Stimulated activated memory B cell treated with anti-CD40 and anti-IgM and Interleukin-4, amounts not matched to agents 10 μg/mL and 1 μg/mL and 100 μg/mL, for 72 hours (primary cell): ENCODE measurements at regions not wholly inside any gene's neighbourhood (a gene's known extent, or its start where the extent isn't known, plus 50 kb on each side); places are given as distances from the start of the nearest gene placed in this dataset.
"Not testable (repeated sequence)": the region's sequence is repeated elsewhere in the genome, so short reads cannot be mapped to it uniquely, and the experiment has no call there.

Experiments
- ATAC-seq: fragments of 150-1000 bp; cut with Tn5 transposase; 2 replicates; pipeline ENCODE4 v1.10.0; 2021
- H3K27ac Mint-ChIP-seq: one replicate; pipeline ENCODE4 v1.8.0; 2022; ENCODE audit warnings: mild to moderate bottlenecking, mixed read lengths
- H3K27me3 Mint-ChIP-seq: one replicate; pipeline ENCODE4 v1.8.0; 2022; ENCODE audit warnings: mixed read lengths
- H3K36me3 Mint-ChIP-seq: one replicate; pipeline ENCODE4 v1.8.0; 2022; ENCODE audit warnings: mixed read lengths
- H3K4me1 Mint-ChIP-seq: one replicate; pipeline ENCODE4 v1.8.0; 2022; ENCODE audit warnings: mixed read lengths
- H3K4me3 Mint-ChIP-seq: one replicate; pipeline ENCODE4 v1.8.0; 2022; ENCODE audit warnings: mild to moderate bottlenecking, moderate library complexity, mixed read lengths
- H3K9me3 Mint-ChIP-seq: one replicate; pipeline ENCODE4 v1.8.0; 2022; ENCODE audit warnings: mixed read lengths

DNA sequence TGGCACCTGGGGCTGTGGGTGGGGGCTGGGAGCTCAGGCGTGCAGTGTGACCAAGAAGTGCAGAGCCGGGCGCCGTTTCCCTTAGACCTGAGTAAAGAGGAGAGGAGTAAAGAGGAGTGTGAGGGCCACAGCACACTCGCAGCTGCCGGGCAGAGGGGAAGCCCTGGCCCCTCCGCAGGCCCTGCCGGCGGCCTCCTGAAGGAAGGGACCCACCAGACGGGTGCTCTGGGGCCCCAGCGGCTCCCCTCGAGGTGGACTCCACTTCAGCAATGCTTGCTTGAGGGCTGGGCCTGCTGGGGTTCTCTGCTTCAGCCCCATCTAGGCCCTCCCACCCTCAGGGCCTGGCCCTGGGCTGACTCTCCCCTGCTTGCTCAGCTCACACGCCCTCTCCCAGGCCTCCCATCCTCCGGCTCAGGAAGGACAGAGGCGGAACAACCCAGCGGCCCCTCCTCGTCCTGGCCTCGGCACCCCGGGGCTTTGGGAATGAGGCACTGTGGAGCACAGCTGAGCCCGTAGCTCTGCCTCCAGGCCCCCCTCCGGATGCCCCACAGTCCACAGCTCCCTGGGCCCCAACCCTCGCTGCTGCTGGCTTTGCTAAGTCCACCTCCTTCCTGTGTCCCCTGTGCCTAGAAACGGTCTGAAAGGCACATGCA is 1198.7 kb downstream of the BRD1 start:
- ATAC-seq = no peak
- no peak overlapping the region for H3K4me3 Mint-ChIP-seq
- H3K27ac Mint-ChIP-seq = no peak overlapping the region
- H3K27me3 Mint-ChIP-seq = no peaks in the 10 kb centered on the region
- no peaks in the 10 kb centered on the region for H3K4me1 Mint-ChIP-seq
- H3K9me3 Mint-ChIP-seq = no peaks in the 10 kb centered on the region
- no peaks in the 10 kb centered on the region for H3K36me3 Mint-ChIP-seq

DNA sequence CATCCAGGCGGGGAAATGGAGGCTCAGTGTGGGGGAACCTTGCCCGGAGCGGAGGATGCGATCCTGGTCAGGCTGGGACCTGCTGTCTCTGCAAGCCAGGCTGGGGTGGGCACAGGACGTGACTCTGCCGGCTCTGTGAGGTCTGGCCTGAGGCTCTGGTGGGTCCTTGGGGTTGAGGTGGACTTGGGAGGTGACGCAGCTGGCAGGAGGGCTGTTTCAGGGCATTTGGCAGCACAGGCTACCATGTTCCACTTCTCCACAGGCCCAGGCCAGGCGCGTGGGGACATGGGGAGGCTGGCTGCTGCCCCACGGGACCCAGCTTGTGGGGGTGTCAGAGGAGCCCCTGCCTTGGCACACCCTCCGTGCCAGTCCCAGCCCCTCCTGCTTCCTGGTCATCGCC is 1199.7 kb downstream of the BRD1 start:
- Mint-ChIP-seq H3K27ac (no peak overlapping the region), H3K36me3 (no peaks in the 10 kb centered on the region), H3K4me1 (no peaks in the 10 kb centered on the region), H3K9me3 (no peaks in the 10 kb centered on the region), H3K4me3 (no peak overlapping the region), H3K27me3 (no peaks in the 10 kb centered on the region)
- no peak for ATAC-seq

- Mint-ChIP-seq H3K9me3 (no peaks in the 10 kb centered on the region), H3K27me3 (no peaks in the 10 kb centered on the region), H3K4me3 (no peak overlapping the region), H3K36me3 (no peaks in the 10 kb centered on the region), H3K27ac (no peak overlapping the region), H3K4me1 (no peaks in the 10 kb centered on the region)
- no peak for ATAC-seq
These were observed 1200.5 kb downstream of the BRD1 start for GRCh38 chr22:48627203-48627602.

DNA sequence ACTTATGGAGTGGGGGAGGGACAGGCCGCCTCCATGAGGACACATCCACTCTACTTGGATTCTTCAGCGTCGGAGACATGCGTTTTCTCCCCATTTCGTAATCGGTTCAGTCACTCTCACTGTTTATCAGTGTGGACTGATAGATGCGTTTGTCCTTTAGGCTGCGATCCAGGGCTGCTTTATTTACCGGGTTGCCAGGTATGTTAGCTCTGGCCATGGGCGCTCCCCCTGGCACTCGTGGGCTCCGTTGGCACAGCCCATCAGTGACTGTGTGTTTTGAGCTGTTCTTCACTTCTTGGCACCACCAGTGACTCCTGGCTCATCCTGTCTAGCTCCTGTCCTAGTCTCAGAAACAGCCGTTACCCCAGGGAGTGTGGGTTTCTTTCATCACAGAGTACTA is 1203.3 kb downstream of the BRD1 start:
- H3K36me3 Mint-ChIP-seq = no peaks in the 10 kb centered on the region
- no peak overlapping the region for H3K4me3 Mint-ChIP-seq
- no peak for ATAC-seq
- H3K27me3 Mint-ChIP-seq = no peaks in the 10 kb centered on the region
- H3K27ac Mint-ChIP-seq = no peak overlapping the region
- H3K9me3 Mint-ChIP-seq = peaks cover 3% of the 10 kb centered on the region
- H3K4me1 Mint-ChIP-seq = no peaks in the 10 kb centered on the region

DNA sequence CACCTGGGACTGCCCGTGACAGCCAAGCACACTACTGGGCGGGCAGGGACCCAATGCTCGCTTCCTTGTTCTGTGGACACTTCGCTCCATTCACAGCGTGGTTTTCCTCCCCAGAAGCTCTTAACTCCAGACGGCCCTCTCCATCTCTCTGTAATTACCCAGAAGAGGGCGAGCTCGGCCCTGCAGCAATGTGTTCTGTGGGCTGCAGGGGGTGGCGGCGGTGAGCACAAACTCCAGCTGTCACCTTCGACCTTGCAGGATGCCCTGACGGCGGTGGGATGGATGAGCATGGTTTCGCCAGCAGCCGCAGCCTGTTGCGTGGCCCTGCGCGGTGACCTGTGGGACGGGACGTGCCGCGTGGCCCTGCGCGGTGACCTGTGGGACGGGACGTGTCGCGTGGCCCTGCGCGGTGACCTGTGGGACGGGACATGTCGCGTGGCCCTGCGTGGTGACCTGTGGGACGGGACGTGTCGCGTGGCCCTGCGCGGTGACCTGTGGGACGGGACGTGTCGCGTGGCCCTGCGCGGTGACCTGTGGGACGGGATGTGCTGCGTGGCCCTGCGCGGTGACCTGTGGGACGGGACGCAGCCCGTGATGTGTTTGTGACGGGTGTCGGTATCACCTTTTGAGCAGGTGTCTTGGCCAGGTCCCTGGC is 1204.7 kb downstream of the BRD1 start:
- ATAC-seq = no peak
- no peaks in the 10 kb centered on the region for H3K36me3 Mint-ChIP-seq
- no peaks in the 10 kb centered on the region for H3K27me3 Mint-ChIP-seq
- no peak overlapping the region for H3K4me3 Mint-ChIP-seq
- H3K27ac Mint-ChIP-seq = no peak overlapping the region
- no peaks in the 10 kb centered on the region for H3K4me1 Mint-ChIP-seq
- peaks cover 3% of the 10 kb centered on the region for H3K9me3 Mint-ChIP-seq

DNA sequence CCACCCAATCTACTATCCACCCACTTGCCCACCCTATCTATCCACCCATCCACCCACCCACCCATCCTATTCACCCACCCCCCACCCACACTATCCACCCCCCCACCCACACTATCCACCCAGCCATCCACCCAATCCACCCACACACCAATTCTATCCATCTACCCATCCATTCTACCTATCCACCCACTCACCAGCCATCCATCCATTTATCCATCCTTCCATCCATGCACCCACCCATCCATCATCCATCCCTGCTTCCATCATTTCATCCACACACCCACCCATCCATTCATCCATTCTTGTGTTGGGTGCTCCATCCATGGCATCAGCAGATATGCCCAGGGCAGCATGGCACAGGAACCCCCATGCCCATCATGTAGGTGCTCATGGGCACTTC is 1206.6 kb downstream of the BRD1 start:
- H3K27ac Mint-ChIP-seq = no peak overlapping the region
- no peak overlapping the region for H3K4me3 Mint-ChIP-seq
- peaks cover 3% of the 10 kb centered on the region for H3K9me3 Mint-ChIP-seq
- no peaks in the 10 kb centered on the region for H3K27me3 Mint-ChIP-seq
- no peak for ATAC-seq
- no peaks in the 10 kb centered on the region for H3K4me1 Mint-ChIP-seq
- H3K36me3 Mint-ChIP-seq = no peaks in the 10 kb centered on the region

- H3K36me3 Mint-ChIP-seq, H3K27me3 Mint-ChIP-seq, H3K9me3 Mint-ChIP-seq, H3K27ac Mint-ChIP-seq, H3K4me3 Mint-ChIP-seq, H3K4me1 Mint-ChIP-seq: not testable (repeated sequence)
- ATAC-seq = peak; percentile 50
These were observed 1207.2 kb downstream of the BRD1 start for GRCh38 chr22:48620460-48620859.

GRCh38 chr22:48619721-48620120 is 1208.0 kb downstream of the BRD1 start:
- Mint-ChIP-seq H3K36me3 (no peaks in the 10 kb centered on the region), H3K9me3 (peaks cover 3% of the 10 kb centered on the region), H3K4me1 (no peaks in the 10 kb centered on the region), H3K27ac (no peak overlapping the region), H3K4me3 (no peak overlapping the region), H3K27me3 (no peaks in the 10 kb centered on the region)
- no peak for ATAC-seq

GRCh38 chr22:48618326-48618725 is 1209.3 kb downstream of the BRD1 start:
- Mint-ChIP-seq H3K27me3 (no peaks in the 10 kb centered on the region), H3K4me1 (no peaks in the 10 kb centered on the region)

DNA sequence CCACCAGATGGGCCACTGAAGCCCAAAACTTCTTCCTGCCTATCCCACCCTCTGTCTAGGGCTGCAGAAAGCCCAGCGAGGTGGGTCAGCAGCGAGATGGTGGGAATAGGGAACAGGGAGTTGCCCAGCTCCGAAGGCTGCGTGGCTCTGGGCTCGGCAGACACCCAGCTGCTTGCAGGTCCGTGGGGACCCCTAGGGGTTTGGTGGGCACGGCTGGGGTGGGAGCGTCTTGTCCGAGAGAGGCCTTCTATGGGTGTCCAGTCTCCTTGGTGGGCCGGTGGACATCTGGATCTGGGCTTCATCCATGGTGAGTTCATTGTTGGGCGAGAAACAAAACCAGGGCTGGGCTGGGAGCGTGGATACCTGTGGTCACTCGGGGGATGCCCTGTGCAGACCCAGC is 1211.0 kb downstream of the BRD1 start:
- no peak overlapping the region for H3K27ac Mint-ChIP-seq
- H3K36me3 Mint-ChIP-seq = no peaks in the 10 kb centered on the region

More at GRCh38 chr22:48618326-48618725, 1209.3 kb downstream of the BRD1 start:
- no peak for ATAC-seq
- peaks cover 3% of the 10 kb centered on the region for H3K9me3 Mint-ChIP-seq
- no peaks in the 10 kb centered on the region for H3K36me3 Mint-ChIP-seq
- H3K4me3 Mint-ChIP-seq = no peak overlapping the region
- no peak overlapping the region for H3K27ac Mint-ChIP-seq

GRCh38 chr22:48615171-48616008 is 1212.3 kb downstream of the BRD1 start:
- Mint-ChIP-seq H3K36me3 (no peaks in the 10 kb centered on the region), H3K9me3 (peaks cover 2% of the 10 kb centered on the region), H3K4me1 (no peaks in the 10 kb centered on the region), H3K27me3 (no peaks in the 10 kb centered on the region), H3K27ac (no peak overlapping the region), H3K4me3 (no peak overlapping the region)
- no peak for ATAC-seq

More for the DNA sequence above, 1211.0 kb downstream of the BRD1 start:
- no peaks in the 10 kb centered on the region for H3K27me3 Mint-ChIP-seq
- H3K9me3 Mint-ChIP-seq = peaks cover 3% of the 10 kb centered on the region
- no peaks in the 10 kb centered on the region for H3K4me1 Mint-ChIP-seq
- no peak overlapping the region for H3K4me3 Mint-ChIP-seq
- no peak for ATAC-seq

DNA sequence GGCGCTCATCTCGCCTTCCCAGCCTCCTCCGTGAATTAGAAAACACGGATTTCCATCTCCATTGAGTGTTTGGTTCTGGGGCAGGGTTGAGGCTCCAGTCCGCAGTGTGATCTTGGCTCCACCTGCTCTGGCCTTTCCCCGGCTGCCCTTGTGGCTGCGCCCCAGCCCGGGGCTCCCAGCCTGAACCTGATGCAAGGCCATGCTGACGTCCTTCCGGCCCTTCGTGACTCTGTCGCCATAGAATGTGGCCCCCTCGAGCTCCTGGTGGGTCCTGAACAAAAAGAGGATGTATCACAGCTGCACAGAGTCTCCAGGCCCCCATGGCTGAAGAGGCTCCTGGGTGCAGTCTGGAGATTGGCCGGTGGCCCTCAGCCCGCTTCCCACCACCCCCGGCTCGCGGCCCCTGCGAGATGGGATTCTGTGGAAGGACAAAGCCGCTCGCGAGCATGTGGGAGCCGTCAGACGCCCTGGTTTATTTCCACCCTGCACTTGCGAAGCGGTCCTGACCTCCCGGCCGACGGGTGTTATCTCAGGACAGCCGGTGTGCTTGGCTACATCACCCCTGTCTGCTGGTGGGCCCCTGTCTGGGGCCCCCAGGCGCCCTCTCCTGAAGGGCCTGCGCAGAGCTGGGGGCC is 1214.0 kb downstream of the BRD1 start:
- Mint-ChIP-seq H3K4me1 (no peaks in the 10 kb centered on the region), H3K27ac (no peak overlapping the region), H3K9me3 (peaks cover 2% of the 10 kb centered on the region), H3K36me3 (no peaks in the 10 kb centered on the region), H3K4me3 (no peak overlapping the region), H3K27me3 (no peaks in the 10 kb centered on the region)
- no peak for ATAC-seq

DNA sequence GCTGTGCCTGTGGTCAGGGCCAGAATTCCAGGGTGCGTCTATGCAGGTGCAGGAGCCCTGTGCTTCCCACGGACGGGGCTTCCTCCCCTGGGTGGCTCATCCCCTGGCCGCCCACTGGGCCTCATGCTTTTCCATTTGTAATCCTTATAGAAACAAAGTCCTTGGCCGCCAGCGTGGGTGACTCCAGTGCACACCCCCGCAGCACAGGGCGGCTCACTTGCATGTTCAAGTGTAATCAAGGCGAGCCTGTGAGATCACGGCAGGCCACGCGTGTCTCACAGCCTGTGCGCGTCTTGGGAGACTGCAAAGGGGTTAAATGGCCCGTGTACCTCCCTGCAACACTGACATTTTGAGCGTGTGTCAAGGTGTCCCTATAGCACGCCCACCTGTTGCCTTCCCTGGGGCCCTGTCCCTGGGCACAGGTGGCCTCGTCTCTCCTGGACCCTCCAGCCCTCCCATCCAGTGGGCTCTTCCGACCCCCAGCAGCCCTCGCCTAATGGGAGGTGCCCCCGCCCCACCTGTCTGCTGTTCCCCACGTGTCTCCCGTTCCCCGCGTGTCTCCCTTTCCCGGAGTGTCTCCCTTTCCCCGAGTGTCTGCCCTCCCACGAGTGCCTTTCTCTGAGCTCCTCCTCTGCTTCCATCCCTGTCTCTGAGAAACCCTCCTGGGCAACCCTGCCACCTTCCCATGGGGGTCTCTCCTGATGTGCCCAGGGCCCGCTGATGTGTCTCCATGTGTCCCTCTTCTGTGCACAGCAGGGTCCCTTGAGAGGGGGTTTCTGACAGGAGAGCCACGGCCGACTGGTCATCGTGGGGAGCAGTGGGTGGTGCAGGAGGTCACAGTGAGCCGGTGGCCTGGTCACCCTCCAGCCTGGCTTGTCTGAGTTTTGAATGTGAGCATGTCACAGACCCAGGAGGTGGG is 1215.3 kb downstream of the BRD1 start:
- no peak overlapping the region for H3K4me3 Mint-ChIP-seq
- no peak overlapping the region for H3K27ac Mint-ChIP-seq
- H3K9me3 Mint-ChIP-seq = peaks cover 2% of the 10 kb centered on the region
- no peaks in the 10 kb centered on the region for H3K36me3 Mint-ChIP-seq
- H3K27me3 Mint-ChIP-seq = no peaks in the 10 kb centered on the region
- peak; percentile 13 for ATAC-seq
- H3K4me1 Mint-ChIP-seq = no peaks in the 10 kb centered on the region

DNA sequence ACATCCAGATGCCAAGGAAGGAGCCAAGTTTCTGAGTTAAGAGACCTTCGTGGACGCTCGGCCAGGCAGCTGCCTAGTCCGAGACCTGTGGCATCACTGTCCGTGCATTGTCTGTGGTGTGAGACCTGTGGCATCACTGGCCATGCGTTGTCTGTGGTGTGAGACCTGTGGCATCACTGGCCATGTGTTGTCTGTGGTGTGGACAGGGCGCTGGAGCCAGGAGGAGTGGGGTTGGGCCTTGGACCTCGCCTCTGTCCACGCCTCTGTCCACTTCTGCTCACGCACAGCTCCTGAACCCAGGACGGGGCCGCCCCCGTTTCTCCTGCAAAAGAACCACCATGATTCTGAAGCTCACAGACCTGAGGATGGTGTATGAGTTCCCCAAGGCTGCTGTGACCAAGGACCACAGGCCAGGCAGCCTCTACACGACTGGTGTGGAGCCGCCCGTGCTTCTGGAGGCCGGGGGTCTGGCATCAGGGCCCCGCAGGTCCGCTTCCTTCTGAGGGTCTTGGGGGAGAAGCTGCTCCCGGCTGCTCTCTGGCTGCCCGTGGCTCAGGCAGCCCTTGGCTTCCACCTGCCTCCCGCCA is 1218.3 kb downstream of the BRD1 start:
- Mint-ChIP-seq H3K4me1 (no peaks in the 10 kb centered on the region), H3K9me3 (peaks cover 10% of the 10 kb centered on the region), H3K27me3 (no peaks in the 10 kb centered on the region), H3K36me3 (no peaks in the 10 kb centered on the region), H3K4me3 (no peak overlapping the region), H3K27ac (no peak overlapping the region)
- no peak for ATAC-seq
